Right lobe of liver (tissue), 6 donors: ENCODE measurements at regions not wholly inside any gene's neighbourhood (a gene's known extent, or its start where the extent isn't known, plus 50 kb on each side); places are given as distances from the start of the nearest gene placed in this dataset.

Experiments
- ATAC-seq, 4 donors: fragments of 200-7000 bp; cut with Tn5 transposase; one replicate each; pipeline ENCODE4 v1.9.1; 2020; ENCODE audit warnings: mild to moderate bottlenecking in 4 of 4, moderate library complexity in 4 of 4
- DNase-seq, 3 donors: peaks; one replicate each; pipeline ENCODE4 v3.0.0-alpha.2; 2020
- H3K27ac ChIP-seq, 3 donors: fragments of 200-600 bp; one replicate each; pipeline ENCODE4 v1.8.0; 2022
- H3K27me3 ChIP-seq, 2 donors: fragments of 200-600 bp; one replicate each; pipeline ENCODE4 v1.8.0; 2022
- H3K36me3 ChIP-seq, 4 donors: fragments of 200-600 bp; sonication (generic) in 1 of 4; one replicate each; pipeline versions ENCODE4 v1.5.1 to v1.8.0; 2017 to 2022; ENCODE audit warnings: control low read depth in 1 of 4
- H3K4me1 ChIP-seq, 4 donors: fragments of 200-600 bp; sonication (generic) in 1 of 4; one replicate each; pipeline versions ENCODE4 v1.5.1 to v1.8.0; 2017 to 2022; ENCODE audit warnings: control low read depth in 1 of 4
- H3K4me3 ChIP-seq, 3 donors: fragments of 200-600 bp; one replicate each; pipeline ENCODE4 v1.8.0; 2022
- H3K9me3 ChIP-seq, 4 donors: fragments of 200-600 bp; sonication (generic) in 1 of 4; one replicate each; pipeline versions ENCODE4 v1.5.1 to v1.8.0; 2017 to 2022; ENCODE audit warnings: control low read depth in 1 of 4
- POLR2A ChIP-seq: fragments of 450-650 bp; IDR thresholded peaks from one replicate; pipeline ENCODE4 v1.6.1; 2017; ENCODE audit warnings: antibody characterized with exemption, mild to moderate bottlenecking
- WGBS: methylation state at CpG from one replicate; pipeline ENCODE4 v1.1.6; 2018; ENCODE audit warnings: low coverage, low lambda C conversion rate; ENCODE audit not compliant: insufficient coverage; ENCODE audit errors: missing lambda C conversion rate; 5-methylcytosine and 5-hydroxymethylcytosine counted together
- intact Hi-C, 2 donors: fragments of 100-400 bp; cut with DNase I; formaldehyde crosslinking; loops; one replicate each; pipeline versions ENCODE4 v1.11.2 to v1.14.1; 2022
- TF ChIP-seq, protein P1 (sequence below), 4 donors: fragments of 200-600 bp in 3 of 4; fragments of 450-650 bp in 1 of 4; IDR thresholded peaks; one replicate each; pipeline versions ENCODE4 v1.5.1 to v1.8.0; 2016 to 2022; ENCODE audit warnings: antibody characterized with exemption in 4 of 4, mild to moderate bottlenecking in 2 of 4
- donor health status: DM: no; HTN: yes; CAD: no.
- donor health status: DM: no; HTN: no; CAD: no.
- donor health status: DM: no; HTN: no; CAD: no.
- donor health status: DM: no; HTN: yes; CAD: no.
- donor health status: DM: no; HTN: yes; CAD: no.

DNA sequence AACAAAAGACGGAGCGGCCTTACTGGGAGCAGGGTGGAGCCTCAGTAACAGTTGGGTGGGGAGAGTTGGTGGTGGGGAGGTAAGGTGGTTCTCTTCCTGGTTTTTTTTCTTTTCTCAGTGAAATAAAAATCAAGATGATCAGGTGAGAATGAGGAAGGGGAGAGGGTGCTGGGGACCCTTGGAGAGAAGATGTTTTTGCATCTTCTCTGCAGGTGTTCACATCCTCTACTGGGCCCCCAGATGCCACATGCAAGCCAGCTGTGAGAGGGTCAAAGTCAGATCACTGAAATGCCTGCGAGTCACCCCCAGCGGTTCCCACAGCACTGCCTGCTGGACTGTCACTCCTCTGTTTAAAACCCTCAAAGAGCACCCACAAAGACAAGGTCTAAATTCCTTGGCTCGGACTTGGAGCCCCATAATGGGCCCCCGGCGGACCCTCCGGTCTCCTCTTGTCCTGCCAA is 69.8 kb upstream of the FHL2 start:
- no peak for TF ChIP-seq POLR2A
- TF ChIP-seq, protein P1, sequence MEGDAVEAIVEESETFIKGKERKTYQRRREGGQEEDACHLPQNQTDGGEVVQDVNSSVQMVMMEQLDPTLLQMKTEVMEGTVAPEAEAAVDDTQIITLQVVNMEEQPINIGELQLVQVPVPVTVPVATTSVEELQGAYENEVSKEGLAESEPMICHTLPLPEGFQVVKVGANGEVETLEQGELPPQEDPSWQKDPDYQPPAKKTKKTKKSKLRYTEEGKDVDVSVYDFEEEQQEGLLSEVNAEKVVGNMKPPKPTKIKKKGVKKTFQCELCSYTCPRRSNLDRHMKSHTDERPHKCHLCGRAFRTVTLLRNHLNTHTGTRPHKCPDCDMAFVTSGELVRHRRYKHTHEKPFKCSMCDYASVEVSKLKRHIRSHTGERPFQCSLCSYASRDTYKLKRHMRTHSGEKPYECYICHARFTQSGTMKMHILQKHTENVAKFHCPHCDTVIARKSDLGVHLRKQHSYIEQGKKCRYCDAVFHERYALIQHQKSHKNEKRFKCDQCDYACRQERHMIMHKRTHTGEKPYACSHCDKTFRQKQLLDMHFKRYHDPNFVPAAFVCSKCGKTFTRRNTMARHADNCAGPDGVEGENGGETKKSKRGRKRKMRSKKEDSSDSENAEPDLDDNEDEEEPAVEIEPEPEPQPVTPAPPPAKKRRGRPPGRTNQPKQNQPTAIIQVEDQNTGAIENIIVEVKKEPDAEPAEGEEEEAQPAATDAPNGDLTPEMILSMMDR (IDR thresholded peaks at IDR 0.05): no peak
- no peaks in the 10 kb centered on the region for H3K4me1 ChIP-seq
- no peak overlapping the region for H3K27ac ChIP-seq
- H3K36me3 ChIP-seq: no peaks in the 10 kb centered on the region
- intact Hi-C loops: no loop called here
- no peaks in the 10 kb centered on the region for H3K9me3 ChIP-seq
- no peaks in the 10 kb centered on the region for H3K27me3 ChIP-seq
- H3K4me3 ChIP-seq: no peak overlapping the region
- DNase-seq (no peak), ATAC-seq (no peak)
- WGBS: 57% methylated on average over 5 of the region's 8 CpGs

DNA sequence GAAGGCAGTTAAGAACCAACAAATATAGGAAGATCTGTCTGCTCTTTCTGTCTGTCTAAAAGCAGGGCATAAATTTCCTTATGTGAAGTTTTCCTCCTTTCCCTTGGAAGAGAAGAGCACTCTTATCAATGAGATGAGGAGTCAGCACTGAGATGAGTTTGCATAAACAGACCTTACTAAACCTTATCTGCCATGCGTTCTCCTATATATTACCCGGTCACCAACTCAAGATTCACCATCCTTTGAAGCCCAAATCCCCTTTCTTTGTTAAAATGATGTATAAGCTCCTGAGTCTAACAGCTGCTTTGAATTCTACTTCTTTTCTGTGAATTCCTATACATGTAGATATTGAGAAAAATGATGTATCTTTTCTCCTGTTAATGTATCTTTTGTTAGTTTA is 65.5 kb upstream of the FHL2 start:
- no peak overlapping the region for H3K27ac ChIP-seq
- H3K36me3 ChIP-seq: no peaks in the 10 kb centered on the region
- intact Hi-C loops: no loop called here

DNA sequence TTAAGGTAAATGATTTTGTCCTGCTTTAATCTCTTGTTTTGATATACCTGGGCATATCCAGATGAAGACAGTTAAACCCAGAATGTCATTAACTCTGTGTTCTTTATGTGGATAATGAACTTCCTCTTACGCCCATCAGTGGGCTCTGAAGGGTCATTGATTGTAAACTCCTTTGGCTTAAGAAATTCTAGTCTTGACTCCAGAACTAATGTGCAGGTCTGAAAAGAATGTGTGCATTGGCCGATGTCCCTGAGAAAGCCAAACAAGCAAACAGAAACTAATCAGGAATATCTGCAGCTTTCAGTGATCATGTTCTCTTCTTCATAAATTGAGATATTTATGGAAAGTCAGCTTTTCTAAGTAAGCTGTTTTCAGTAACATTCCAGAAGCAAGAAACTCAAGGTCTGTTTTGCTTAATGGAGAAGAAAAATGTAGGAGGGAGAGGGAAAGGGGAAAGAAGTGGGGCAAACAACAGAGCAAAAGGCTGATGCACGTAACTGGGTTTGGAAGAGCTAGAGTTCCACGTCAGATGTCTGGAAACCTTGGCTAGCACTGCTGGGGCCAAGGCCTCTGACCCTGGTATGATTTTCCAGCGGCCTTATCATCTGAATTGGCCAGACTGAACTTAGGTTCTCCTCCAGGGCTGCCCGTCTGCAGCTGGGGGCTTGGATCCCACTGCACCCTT is 61.3 kb upstream of the FHL2 start:
- intact Hi-C loops: no loop called here

More for the DNA sequence above, 65.5 kb upstream of the FHL2 start:
- TF ChIP-seq, protein P1 (IDR thresholded peaks at IDR 0.05): no peak
- TF ChIP-seq POLR2A: no peak
- ATAC-seq: no peak
- DNase-seq: no peak
- H3K4me3 ChIP-seq: no peak overlapping the region
- WGBS: 92% methylated on average over 2 of the region's 2 CpGs
- no peaks in the 10 kb centered on the region for H3K9me3 ChIP-seq
- H3K4me1 ChIP-seq: peaks cover 0 to 17% (median 7%) of the 10 kb centered on the region in 4 donors
- no peaks in the 10 kb centered on the region for H3K27me3 ChIP-seq

DNA sequence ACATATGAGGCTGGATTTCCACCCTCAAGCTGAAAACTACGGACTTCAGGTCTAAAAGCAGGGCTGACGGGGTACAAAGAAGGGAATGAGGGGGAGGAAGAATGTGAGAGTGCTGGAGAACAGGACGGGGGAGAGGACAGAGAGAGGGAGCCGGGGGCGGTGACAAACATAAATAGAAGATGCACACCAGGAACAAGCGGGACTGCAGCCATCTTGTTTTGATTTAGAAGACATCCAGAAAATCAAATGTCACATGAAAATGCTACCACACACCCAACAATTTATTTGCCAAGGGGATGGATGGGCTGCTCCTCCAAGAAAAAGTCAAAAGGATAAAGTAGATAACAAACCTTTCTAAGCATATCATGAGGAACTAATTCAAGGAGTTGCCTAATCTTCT is 59.2 kb upstream of the FHL2 start:
- WGBS: 75% methylated on average over 6 of the region's 6 CpGs
- H3K4me3 ChIP-seq: no peak overlapping the region
- no peaks in the 10 kb centered on the region for H3K27me3 ChIP-seq
- H3K4me1 ChIP-seq: peaks cover 0 to 30% (median 13%) of the 10 kb centered on the region in 4 donors
- no peaks in the 10 kb centered on the region for H3K9me3 ChIP-seq
- no peak for ATAC-seq
- intact Hi-C loops: no loop called here
- no peak for DNase-seq
- H3K36me3 ChIP-seq: no peaks in the 10 kb centered on the region
- H3K27ac ChIP-seq: no peak overlapping the region
- TF ChIP-seq, protein P1 (IDR thresholded peaks at IDR 0.05): no peak
- no peak for TF ChIP-seq POLR2A

More for the DNA sequence above, 61.3 kb upstream of the FHL2 start:
- H3K36me3 ChIP-seq: no peaks in the 10 kb centered on the region
- TF ChIP-seq, protein P1 (IDR thresholded peaks at IDR 0.05): no peak
- TF ChIP-seq POLR2A: no peak
- peak; percentile 87 to 92 (median 90) for ATAC-seq
- peak; percentile 57 to 87 (median 79) for DNase-seq
- no peaks in the 10 kb centered on the region for H3K9me3 ChIP-seq
- peak overlapping the region; percentile 74 to 81 (median 78) for H3K27ac ChIP-seq
- H3K4me3 ChIP-seq: no peak overlapping the region
- H3K4me1 ChIP-seq: peaks cover 0 to 30% (median 9%) of the 10 kb centered on the region in 4 donors
- 20% methylated on average over 4 of the region's 6 CpGs for WGBS
- H3K27me3 ChIP-seq: no peaks in the 10 kb centered on the region
